ENCODE measurements at regions not wholly inside any gene's neighbourhood (a gene's known extent, or its start where the extent isn't known, plus 50 kb on each side); places are given as distances from the start of the nearest gene placed in this dataset.

- ChIA-PET CTCF (no interaction called here), POLR2A (no interaction called here)
- no peak overlapping the region for H3K4me3 Mint-ChIP-seq
- no peaks in the 10 kb centered on the region for H3K36me3 ChIP-seq (ENCODE audit: insufficient read depth, low read length)
- H3K36me3 Mint-ChIP-seq: no peaks in the 10 kb centered on the region
- no peak for DNase-seq
- no peak overlapping the region for H3K4me3 ChIP-seq (ENCODE audit: low read length)
- H3K9me3 ChIP-seq (ENCODE audit: low read length): no peaks in the 10 kb centered on the region
- H3K27me3 Mint-ChIP-seq: no peaks in the 10 kb centered on the region
- no peaks in the 10 kb centered on the region for H3K4me1 ChIP-seq (ENCODE audit: insufficient read depth, low read length)
- peaks cover 2 to 15% (median 9%) of the 10 kb centered on the region in 5 donors for H3K9me3 Mint-ChIP-seq
- no peak overlapping the region for H3K27ac ChIP-seq (ENCODE audit: low read depth, low read length)
- no peaks in the 10 kb centered on the region for H3K27me3 ChIP-seq (ENCODE audit: insufficient read depth, low read length, poor library complexity, severe bottlenecking)
- no peak overlapping the region for H3K27ac Mint-ChIP-seq
- no peaks in the 10 kb centered on the region for H3K4me1 Mint-ChIP-seq
Measured at GRCh38 chr18:38297910-38298309, 732.3 kb upstream of the CELF4 start.

GRCh38 chr18:38290229-38290628 lies 724.6 kb upstream of the CELF4 start:
- Mint-ChIP-seq H3K27ac (no peak overlapping the region), H3K36me3 (no peaks in the 10 kb centered on the region), H3K4me3 (no peak overlapping the region), H3K9me3 (peaks cover 0 to 31% (median 11%) of the 10 kb centered on the region in 5 donors), H3K27me3 (no peaks in the 10 kb centered on the region), H3K4me1 (no peaks in the 10 kb centered on the region)
- no peak overlapping the region for H3K4me3 ChIP-seq (ENCODE audit: low read length)
- ChIA-PET POLR2A (no interaction called here), CTCF (no interaction called here)
- no peaks in the 10 kb centered on the region for H3K36me3 ChIP-seq (ENCODE audit: insufficient read depth, low read length)
- H3K9me3 ChIP-seq (ENCODE audit: low read length): no peaks in the 10 kb centered on the region
- no peaks in the 10 kb centered on the region for H3K27me3 ChIP-seq (ENCODE audit: insufficient read depth, low read length, poor library complexity, severe bottlenecking)
- H3K4me1 ChIP-seq (ENCODE audit: insufficient read depth, low read length): no peaks in the 10 kb centered on the region
- no peak overlapping the region for H3K27ac ChIP-seq (ENCODE audit: low read depth, low read length)
- DNase-seq: no peak

- Mint-ChIP-seq H3K4me1 (no peaks in the 10 kb centered on the region), H3K27me3 (no peaks in the 10 kb centered on the region), H3K9me3 (peaks cover 6 to 25% (median 7%) of the 10 kb centered on the region in 5 donors), H3K27ac (no peak overlapping the region), H3K36me3 (no peaks in the 10 kb centered on the region), H3K4me3 (no peak overlapping the region)
- no peaks in the 10 kb centered on the region for H3K36me3 ChIP-seq (ENCODE audit: insufficient read depth, low read length)
- H3K9me3 ChIP-seq (ENCODE audit: low read length): no peaks in the 10 kb centered on the region
- CTCF ChIA-PET: no interaction called here
- POLR2A ChIA-PET: no interaction called here
- no peak overlapping the region for H3K27ac ChIP-seq (ENCODE audit: low read depth, low read length)
- no peak overlapping the region for H3K4me3 ChIP-seq (ENCODE audit: low read length)
- H3K27me3 ChIP-seq (ENCODE audit: insufficient read depth, low read length, poor library complexity, severe bottlenecking): no peaks in the 10 kb centered on the region
- no peak for DNase-seq
- H3K4me1 ChIP-seq (ENCODE audit: insufficient read depth, low read length): no peaks in the 10 kb centered on the region
Measured at GRCh38 chr18:38284972-38285371, 719.4 kb upstream of the CELF4 start.

DNA sequence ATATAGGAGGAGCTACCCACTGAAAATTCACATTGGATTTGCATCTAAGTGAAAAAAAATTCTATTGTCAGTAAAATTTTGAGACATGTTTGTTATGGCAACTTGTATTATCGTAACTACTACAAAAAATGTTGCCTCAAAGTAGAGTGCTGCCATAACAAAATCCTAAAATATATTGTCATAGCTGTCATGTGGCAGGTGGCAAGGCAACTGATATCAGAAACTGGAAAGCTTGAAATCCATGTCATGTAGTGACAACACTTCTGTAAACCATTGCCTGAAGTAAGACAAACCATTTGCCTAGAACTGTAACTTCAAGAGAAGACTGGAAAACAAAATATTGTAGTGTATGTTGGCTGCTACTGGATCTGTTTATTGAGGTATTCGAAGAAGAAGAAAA lies 697.5 kb upstream of the CELF4 start:
- Histone ChIP-seq H3K4me1 (ENCODE audit: insufficient read depth, low read length) (no peaks in the 10 kb centered on the region), H3K27me3 (ENCODE audit: insufficient read depth, low read length, poor library complexity, severe bottlenecking) (no peaks in the 10 kb centered on the region), H3K36me3 (ENCODE audit: insufficient read depth, low read length) (no peaks in the 10 kb centered on the region), H3K9me3 (ENCODE audit: low read length) (no peaks in the 10 kb centered on the region), H3K27ac (ENCODE audit: low read depth, low read length) (no peak overlapping the region), H3K4me3 (ENCODE audit: low read length) (no peak overlapping the region)
- Mint-ChIP-seq H3K27ac (no peak overlapping the region), H3K4me3 (no peak overlapping the region), H3K9me3 (peaks cover 4 to 15% (median 12%) of the 10 kb centered on the region in 5 donors), H3K27me3 (no peaks in the 10 kb centered on the region), H3K36me3 (no peaks in the 10 kb centered on the region), H3K4me1 (no peaks in the 10 kb centered on the region)
- no peak for DNase-seq
- ChIA-PET POLR2A (no interaction called here), CTCF (no interaction called here)

GRCh38 chr18:38262661-38263060 lies 697.1 kb upstream of the CELF4 start:
- Histone ChIP-seq H3K36me3 (ENCODE audit: insufficient read depth, low read length) (no peaks in the 10 kb centered on the region), H3K4me3 (ENCODE audit: low read length) (no peak overlapping the region), H3K27ac (ENCODE audit: low read depth, low read length) (no peak overlapping the region), H3K27me3 (ENCODE audit: insufficient read depth, low read length, poor library complexity, severe bottlenecking) (no peaks in the 10 kb centered on the region), H3K9me3 (ENCODE audit: low read length) (no peaks in the 10 kb centered on the region), H3K4me1 (ENCODE audit: insufficient read depth, low read length) (no peaks in the 10 kb centered on the region)
- ChIA-PET CTCF (no interaction called here), POLR2A (no interaction called here)
- Mint-ChIP-seq H3K9me3 (peaks cover 1 to 15% (median 12%) of the 10 kb centered on the region in 5 donors), H3K4me1 (no peaks in the 10 kb centered on the region), H3K4me3 (no peak overlapping the region), H3K27ac (no peak overlapping the region), H3K36me3 (no peaks in the 10 kb centered on the region), H3K27me3 (no peaks in the 10 kb centered on the region)
- no peak for DNase-seq

DNA sequence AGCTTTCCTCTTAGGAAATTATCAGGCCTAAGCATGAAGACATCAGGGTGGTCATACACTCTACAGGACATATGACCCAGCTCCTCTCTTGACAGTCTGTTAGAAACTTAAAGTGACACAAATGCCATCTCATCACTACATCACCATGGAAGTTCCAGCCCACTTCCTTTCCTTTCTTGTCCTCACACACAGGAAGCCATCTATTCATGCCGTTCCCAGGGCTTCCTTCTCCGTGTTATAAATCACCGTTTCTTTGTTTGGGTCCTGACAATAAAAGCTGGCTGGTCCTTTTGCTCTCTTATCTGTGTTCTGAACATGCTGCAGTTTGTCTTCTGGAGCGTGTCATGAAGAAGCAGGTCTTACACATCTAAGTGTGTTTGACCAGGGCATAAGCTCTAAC lies 692.1 kb upstream of the CELF4 start:
- H3K27ac Mint-ChIP-seq: no peak overlapping the region
- peaks cover 0 to 18% (median 3%) of the 10 kb centered on the region in 5 donors for H3K9me3 Mint-ChIP-seq
- ChIA-PET CTCF (no interaction called here), POLR2A (no interaction called here)
- Histone ChIP-seq H3K9me3 (ENCODE audit: low read length) (no peaks in the 10 kb centered on the region), H3K36me3 (ENCODE audit: insufficient read depth, low read length) (no peaks in the 10 kb centered on the region), H3K27me3 (ENCODE audit: insufficient read depth, low read length, poor library complexity, severe bottlenecking) (no peaks in the 10 kb centered on the region), H3K27ac (ENCODE audit: low read depth, low read length) (no peak overlapping the region), H3K4me1 (ENCODE audit: insufficient read depth, low read length) (no peaks in the 10 kb centered on the region), H3K4me3 (ENCODE audit: low read length) (no peak overlapping the region)
- DNase-seq: no peak
- no peaks in the 10 kb centered on the region for H3K27me3 Mint-ChIP-seq
- H3K4me1 Mint-ChIP-seq: no peaks in the 10 kb centered on the region
- H3K36me3 Mint-ChIP-seq: no peaks in the 10 kb centered on the region
- no peak overlapping the region for H3K4me3 Mint-ChIP-seq

DNA sequence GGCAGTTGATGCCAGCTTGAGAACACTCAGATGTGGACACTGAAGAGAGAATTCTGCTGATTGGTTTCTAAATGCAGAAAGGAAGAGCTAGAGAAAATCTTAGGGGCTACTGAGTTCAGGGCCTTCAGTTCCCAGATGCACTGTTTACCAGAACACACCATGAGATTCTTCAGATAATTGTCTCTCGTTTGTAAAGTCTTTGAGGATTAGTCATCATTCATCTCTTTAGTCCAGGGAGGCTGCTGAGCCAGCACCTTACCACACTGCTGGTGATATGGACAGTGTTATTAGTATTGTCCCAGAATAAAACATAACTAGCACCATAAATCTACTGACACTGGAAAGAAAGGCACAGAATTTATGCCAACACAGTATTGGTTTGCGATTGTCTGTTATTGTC lies 690.8 kb upstream of the CELF4 start:
- ChIA-PET CTCF (no interaction called here), POLR2A (no interaction called here)
- DNase-seq: no peak
- no peaks in the 10 kb centered on the region for H3K9me3 ChIP-seq (ENCODE audit: low read length)
- Mint-ChIP-seq H3K36me3 (no peaks in the 10 kb centered on the region), H3K4me1 (no peaks in the 10 kb centered on the region), H3K4me3 (no peak overlapping the region), H3K27ac (no peak overlapping the region), H3K9me3 (peaks cover 0 to 31% (median 5%) of the 10 kb centered on the region in 5 donors), H3K27me3 (no peaks in the 10 kb centered on the region)
- H3K4me3 ChIP-seq (ENCODE audit: low read length): no peak overlapping the region
- H3K4me1 ChIP-seq (ENCODE audit: insufficient read depth, low read length): no peaks in the 10 kb centered on the region
- H3K27ac ChIP-seq (ENCODE audit: low read depth, low read length): no peak overlapping the region
- no peaks in the 10 kb centered on the region for H3K27me3 ChIP-seq (ENCODE audit: insufficient read depth, low read length, poor library complexity, severe bottlenecking)
- H3K36me3 ChIP-seq (ENCODE audit: insufficient read depth, low read length): no peaks in the 10 kb centered on the region

GRCh38 chr18:38250971-38251370 lies 685.4 kb upstream of the CELF4 start:
- ChIA-PET POLR2A (no interaction called here), CTCF (no interaction called here)
- no peak for DNase-seq
- no peak overlapping the region for H3K4me3 ChIP-seq (ENCODE audit: low read length)
- Mint-ChIP-seq H3K27me3 (no peaks in the 10 kb centered on the region), H3K4me1 (no peaks in the 10 kb centered on the region), H3K9me3 (peaks cover 0 to 35% (median 3%) of the 10 kb centered on the region in 5 donors), H3K4me3 (no peak overlapping the region), H3K27ac (no peak overlapping the region), H3K36me3 (no peaks in the 10 kb centered on the region)
- no peaks in the 10 kb centered on the region for H3K36me3 ChIP-seq (ENCODE audit: insufficient read depth, low read length)
- no peak overlapping the region for H3K27ac ChIP-seq (ENCODE audit: low read depth, low read length)
- no peaks in the 10 kb centered on the region for H3K4me1 ChIP-seq (ENCODE audit: insufficient read depth, low read length)
- H3K9me3 ChIP-seq (ENCODE audit: low read length): no peaks in the 10 kb centered on the region
- no peaks in the 10 kb centered on the region for H3K27me3 ChIP-seq (ENCODE audit: insufficient read depth, low read length, poor library complexity, severe bottlenecking)

- Mint-ChIP-seq H3K27ac (no peak overlapping the region), H3K27me3 (no peaks in the 10 kb centered on the region), H3K4me1 (no peaks in the 10 kb centered on the region), H3K4me3 (no peak overlapping the region), H3K36me3 (no peaks in the 10 kb centered on the region), H3K9me3 (peaks cover 2 to 29% (median 4%) of the 10 kb centered on the region in 5 donors)
- Histone ChIP-seq H3K27ac (ENCODE audit: low read depth, low read length) (no peak overlapping the region), H3K27me3 (ENCODE audit: insufficient read depth, low read length, poor library complexity, severe bottlenecking) (no peaks in the 10 kb centered on the region), H3K9me3 (ENCODE audit: low read length) (no peaks in the 10 kb centered on the region), H3K4me1 (ENCODE audit: insufficient read depth, low read length) (no peaks in the 10 kb centered on the region), H3K4me3 (ENCODE audit: low read length) (no peak overlapping the region), H3K36me3 (ENCODE audit: insufficient read depth, low read length) (no peaks in the 10 kb centered on the region)
- ChIA-PET CTCF (no interaction called here), POLR2A (no interaction called here)
- no peak for DNase-seq
Measured at GRCh38 chr18:38244480-38244879, 678.9 kb upstream of the CELF4 start.

All from CD8-positive, alpha-beta memory T cell (primary cell).